ENCODE measurements at regions not wholly inside any gene's neighbourhood (a gene's known extent, or its start where the extent isn't known, plus 50 kb on each side); places are given as distances from the start of the nearest gene placed in this dataset.

GRCh38 chr14:22265319-22266141, 323.5 kb downstream of the DAD1 start:
- TF ChIP-seq, protein P1, sequence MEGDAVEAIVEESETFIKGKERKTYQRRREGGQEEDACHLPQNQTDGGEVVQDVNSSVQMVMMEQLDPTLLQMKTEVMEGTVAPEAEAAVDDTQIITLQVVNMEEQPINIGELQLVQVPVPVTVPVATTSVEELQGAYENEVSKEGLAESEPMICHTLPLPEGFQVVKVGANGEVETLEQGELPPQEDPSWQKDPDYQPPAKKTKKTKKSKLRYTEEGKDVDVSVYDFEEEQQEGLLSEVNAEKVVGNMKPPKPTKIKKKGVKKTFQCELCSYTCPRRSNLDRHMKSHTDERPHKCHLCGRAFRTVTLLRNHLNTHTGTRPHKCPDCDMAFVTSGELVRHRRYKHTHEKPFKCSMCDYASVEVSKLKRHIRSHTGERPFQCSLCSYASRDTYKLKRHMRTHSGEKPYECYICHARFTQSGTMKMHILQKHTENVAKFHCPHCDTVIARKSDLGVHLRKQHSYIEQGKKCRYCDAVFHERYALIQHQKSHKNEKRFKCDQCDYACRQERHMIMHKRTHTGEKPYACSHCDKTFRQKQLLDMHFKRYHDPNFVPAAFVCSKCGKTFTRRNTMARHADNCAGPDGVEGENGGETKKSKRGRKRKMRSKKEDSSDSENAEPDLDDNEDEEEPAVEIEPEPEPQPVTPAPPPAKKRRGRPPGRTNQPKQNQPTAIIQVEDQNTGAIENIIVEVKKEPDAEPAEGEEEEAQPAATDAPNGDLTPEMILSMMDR (IDR thresholded peaks at IDR 0.05): no peak
- no peak for TF ChIP-seq POLR2A (IDR thresholded peaks at IDR 0.05)
